ENCODE measurements at regions not wholly inside any gene's neighbourhood (a gene's known extent, or its start where the extent isn't known, plus 50 kb on each side); places are given as distances from the start of the nearest gene placed in this dataset.
"Not testable (repeated sequence)": the region's sequence is repeated elsewhere in the genome, so short reads cannot be mapped to it uniquely, and the experiment has no call there.

DNA sequence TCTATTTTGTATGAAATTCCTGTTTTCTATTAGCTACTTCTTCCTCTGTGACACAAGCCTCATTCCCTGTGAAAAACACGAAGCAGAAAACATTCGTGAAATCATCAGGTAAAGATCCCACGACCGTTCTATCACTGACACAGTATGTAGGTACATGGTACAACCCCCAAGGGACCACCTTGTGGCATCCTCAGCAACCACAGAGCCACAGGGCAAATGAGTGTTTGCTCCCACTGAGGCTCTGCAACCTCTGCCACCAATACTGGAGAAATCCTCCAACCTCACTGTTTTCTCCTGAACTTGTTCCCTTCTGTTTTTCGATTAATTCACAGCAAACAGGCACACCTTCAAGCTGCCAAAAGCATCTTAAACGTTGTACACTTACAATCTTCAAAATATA, 83.7 kb upstream of the FBXO28 start:
- TF ChIP-seq, protein P1, sequence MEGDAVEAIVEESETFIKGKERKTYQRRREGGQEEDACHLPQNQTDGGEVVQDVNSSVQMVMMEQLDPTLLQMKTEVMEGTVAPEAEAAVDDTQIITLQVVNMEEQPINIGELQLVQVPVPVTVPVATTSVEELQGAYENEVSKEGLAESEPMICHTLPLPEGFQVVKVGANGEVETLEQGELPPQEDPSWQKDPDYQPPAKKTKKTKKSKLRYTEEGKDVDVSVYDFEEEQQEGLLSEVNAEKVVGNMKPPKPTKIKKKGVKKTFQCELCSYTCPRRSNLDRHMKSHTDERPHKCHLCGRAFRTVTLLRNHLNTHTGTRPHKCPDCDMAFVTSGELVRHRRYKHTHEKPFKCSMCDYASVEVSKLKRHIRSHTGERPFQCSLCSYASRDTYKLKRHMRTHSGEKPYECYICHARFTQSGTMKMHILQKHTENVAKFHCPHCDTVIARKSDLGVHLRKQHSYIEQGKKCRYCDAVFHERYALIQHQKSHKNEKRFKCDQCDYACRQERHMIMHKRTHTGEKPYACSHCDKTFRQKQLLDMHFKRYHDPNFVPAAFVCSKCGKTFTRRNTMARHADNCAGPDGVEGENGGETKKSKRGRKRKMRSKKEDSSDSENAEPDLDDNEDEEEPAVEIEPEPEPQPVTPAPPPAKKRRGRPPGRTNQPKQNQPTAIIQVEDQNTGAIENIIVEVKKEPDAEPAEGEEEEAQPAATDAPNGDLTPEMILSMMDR (IDR thresholded peaks at IDR 0.05; ENCODE audit: low read depth, low read length, poor library complexity, severe bottlenecking) = not testable (repeated sequence)
- TF ChIP-seq EZH2phosphoT487 (IDR thresholded peaks at IDR 0.05; ENCODE audit: borderline replicate concordance, low read length) = not testable (repeated sequence)
